Liver (tissue), 8 donors: ENCODE measurements at regions not wholly inside any gene's neighbourhood (a gene's known extent, or its start where the extent isn't known, plus 50 kb on each side); places are given as distances from the start of the nearest gene placed in this dataset.

Experiments
- DNase-seq: peaks from one replicate; pipeline ENCODE4 v3.0.0-alpha.2; 2017; ENCODE audit warnings: low spot score
- H3K27ac ChIP-seq, 2 donors: one replicate each; pipeline ENCODE4 v1.7.0; 2013; ENCODE audit warnings: inconsistent platforms in 2 of 2, low read length in 2 of 2, control low read depth in 1 of 2, low read depth in 1 of 2, mild to moderate bottlenecking in 1 of 2
- H3K27me3 ChIP-seq, 4 donors: one replicate each; pipeline versions ENCODE4 v1.6.1 to v1.7.0; 2013; ENCODE audit warnings: low read length in 3 of 4, inconsistent platforms in 1 of 4, mild to moderate bottlenecking in 1 of 4, moderate library complexity in 1 of 4; ENCODE audit not compliant: control insufficient read depth in 4 of 4, insufficient read depth in 4 of 4
- H3K36me3 ChIP-seq, 4 donors: one replicate each; pipeline versions ENCODE4 v1.6.1 to v1.7.0; 2013; ENCODE audit warnings: low read length in 3 of 4, mild to moderate bottlenecking in 3 of 4, low read depth in 1 of 4, moderate library complexity in 1 of 4; ENCODE audit not compliant: control insufficient read depth in 4 of 4, insufficient read depth in 3 of 4
- H3K4me1 ChIP-seq, 4 donors: one replicate each; pipeline versions ENCODE4 v1.6.1 to v1.7.0; 2013; ENCODE audit warnings: low read length in 3 of 4, mild to moderate bottlenecking in 3 of 4, moderate library complexity in 1 of 4; ENCODE audit not compliant: control insufficient read depth in 4 of 4, insufficient read depth in 4 of 4
- H3K4me3 ChIP-seq, 3 donors: one replicate each; pipeline versions ENCODE4 v1.6.1 to v1.7.0; 2013; ENCODE audit warnings: low read length in 3 of 3, control low read depth in 1 of 3, low read depth in 1 of 3, mild to moderate bottlenecking in 1 of 3
- H3K9ac ChIP-seq, 2 donors: one replicate each; pipeline ENCODE4 v1.7.0; 2013; ENCODE audit warnings: low read length in 2 of 2, mild to moderate bottlenecking in 2 of 2, moderate library complexity in 2 of 2, control low read depth in 1 of 2, low read depth in 1 of 2
- H3K9me3 ChIP-seq, 4 donors: one replicate each; pipeline versions ENCODE4 v1.6.1 to v1.7.0; 2013; ENCODE audit warnings: low read length in 3 of 4; ENCODE audit not compliant: control insufficient read depth in 4 of 4
- EGR1 ChIP-seq, 2 donors: IDR thresholded peaks; 2 replicates each; pipeline ENCODE4 v1.6.1; 2016 to 2018; ENCODE audit warnings: antibody characterized with exemption in 2 of 2, low read depth in 2 of 2
- FOXA2 ChIP-seq: IDR thresholded peaks from 2 replicates; pipeline ENCODE4 v1.6.1; 2016; ENCODE audit warnings: antibody characterized with exemption
- HNF4A ChIP-seq, 2 donors: conservative IDR thresholded peaks; 2 replicates each; pipeline ENCODE4 v1.6.1; 2016; ENCODE audit warnings: antibody characterized with exemption in 2 of 2, mild to moderate bottlenecking in 2 of 2
- HNF4G ChIP-seq: IDR thresholded peaks from 2 replicates; pipeline ENCODE4 v1.6.1; 2016; ENCODE audit warnings: antibody characterized with exemption
- JUND ChIP-seq, 2 donors: IDR thresholded peaks; 2 replicates each; pipeline ENCODE4 v1.6.1; 2016; ENCODE audit warnings: antibody characterized with exemption in 2 of 2
- NR2F2 ChIP-seq: IDR thresholded peaks from 2 replicates; pipeline ENCODE4 v1.6.1; 2016; ENCODE audit warnings: antibody characterized with exemption
- RXRA ChIP-seq, 2 donors: IDR thresholded peaks; 2 replicates each; pipeline ENCODE4 v1.6.1; 2017 to 2018; ENCODE audit warnings: antibody characterized with exemption in 2 of 2, mild to moderate bottlenecking in 1 of 2
- TAF1 ChIP-seq: conservative IDR thresholded peaks from 2 replicates; pipeline ENCODE4 v1.6.1; 2016; ENCODE audit warnings: antibody characterized with exemption, mild to moderate bottlenecking
- YY1 ChIP-seq: IDR thresholded peaks from 2 replicates; pipeline ENCODE4 v1.6.1; 2016; ENCODE audit warnings: antibody characterized with exemption, mild to moderate bottlenecking
- WGBS: extraction: QIAGEN DNeasy Blood & Tissue Kit; methylation state at CpG from one replicate; pipeline ENCODE4 v1.1.7; 2013; 5-methylcytosine and 5-hydroxymethylcytosine counted together
- TF ChIP-seq, protein P1 (sequence below): fragments of 150-350 bp; IDR thresholded peaks from 2 replicates; pipeline ENCODE4 v1.5.1; 2017; ENCODE audit warnings: improper control_type of control experiment, low read depth, low read length; ENCODE audit not compliant: missing input control
- TF ChIP-seq, protein P2 (sequence below): IDR thresholded peaks from 2 replicates; pipeline ENCODE4 v1.6.1; 2016; ENCODE audit warnings: antibody characterized with exemption
- TF ChIP-seq, protein P3 (sequence below): IDR thresholded peaks from 2 replicates; pipeline ENCODE4 v1.6.1; 2016; ENCODE audit warnings: antibody characterized with exemption
- TF ChIP-seq, protein P4 (sequence below): IDR thresholded peaks from 2 replicates; pipeline ENCODE4 v1.6.1; 2016; ENCODE audit warnings: antibody characterized with exemption
- TF ChIP-seq, protein P5 (sequence below): IDR thresholded peaks from 2 replicates; pipeline ENCODE4 v1.6.1; 2016; ENCODE audit warnings: antibody characterized with exemption, mild to moderate bottlenecking
- donor health status: healthy.
- donor health status: healthy.
- donor health status: healthy.
- donor health status: healthy.
- donor health status: healthy.

DNA sequence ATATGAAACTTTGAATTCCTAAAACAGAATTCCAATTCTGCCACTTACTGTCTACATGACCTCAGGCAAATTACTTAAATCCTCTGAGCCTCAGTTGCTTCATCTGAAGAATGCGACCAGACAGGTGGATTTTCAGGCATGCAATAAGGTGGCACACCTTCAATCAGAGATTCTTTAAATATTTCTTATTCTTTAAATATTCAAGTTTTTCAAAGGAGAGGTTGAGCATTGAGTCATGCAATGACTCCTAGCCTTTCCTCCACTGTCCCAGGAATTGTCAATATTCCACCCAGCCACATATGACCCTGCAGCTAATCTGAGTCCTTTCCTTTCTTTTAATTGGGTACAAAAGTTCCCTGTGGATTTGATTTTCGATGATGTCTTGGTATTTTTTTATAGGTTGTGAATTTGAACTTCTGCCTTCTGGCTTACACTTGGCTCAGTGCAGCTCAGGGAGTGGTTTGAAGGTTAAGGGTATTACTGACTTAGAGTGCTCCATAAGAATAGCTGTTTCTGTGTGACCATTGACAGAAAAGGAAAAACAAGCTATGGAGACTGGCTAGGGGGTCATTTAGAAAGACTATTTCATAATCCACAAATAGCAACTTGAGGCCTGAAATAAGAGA, 52.2 kb upstream of the PRDX6 start:
- TF ChIP-seq YY1 = no peak
- TF ChIP-seq, protein P1, sequence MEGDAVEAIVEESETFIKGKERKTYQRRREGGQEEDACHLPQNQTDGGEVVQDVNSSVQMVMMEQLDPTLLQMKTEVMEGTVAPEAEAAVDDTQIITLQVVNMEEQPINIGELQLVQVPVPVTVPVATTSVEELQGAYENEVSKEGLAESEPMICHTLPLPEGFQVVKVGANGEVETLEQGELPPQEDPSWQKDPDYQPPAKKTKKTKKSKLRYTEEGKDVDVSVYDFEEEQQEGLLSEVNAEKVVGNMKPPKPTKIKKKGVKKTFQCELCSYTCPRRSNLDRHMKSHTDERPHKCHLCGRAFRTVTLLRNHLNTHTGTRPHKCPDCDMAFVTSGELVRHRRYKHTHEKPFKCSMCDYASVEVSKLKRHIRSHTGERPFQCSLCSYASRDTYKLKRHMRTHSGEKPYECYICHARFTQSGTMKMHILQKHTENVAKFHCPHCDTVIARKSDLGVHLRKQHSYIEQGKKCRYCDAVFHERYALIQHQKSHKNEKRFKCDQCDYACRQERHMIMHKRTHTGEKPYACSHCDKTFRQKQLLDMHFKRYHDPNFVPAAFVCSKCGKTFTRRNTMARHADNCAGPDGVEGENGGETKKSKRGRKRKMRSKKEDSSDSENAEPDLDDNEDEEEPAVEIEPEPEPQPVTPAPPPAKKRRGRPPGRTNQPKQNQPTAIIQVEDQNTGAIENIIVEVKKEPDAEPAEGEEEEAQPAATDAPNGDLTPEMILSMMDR = no peak
- TF ChIP-seq, protein P2, sequence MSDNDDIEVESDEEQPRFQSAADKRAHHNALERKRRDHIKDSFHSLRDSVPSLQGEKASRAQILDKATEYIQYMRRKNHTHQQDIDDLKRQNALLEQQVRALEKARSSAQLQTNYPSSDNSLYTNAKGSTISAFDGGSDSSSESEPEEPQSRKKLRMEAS = no peak
- no peak for TF ChIP-seq HNF4G
- TF ChIP-seq, protein P3, sequence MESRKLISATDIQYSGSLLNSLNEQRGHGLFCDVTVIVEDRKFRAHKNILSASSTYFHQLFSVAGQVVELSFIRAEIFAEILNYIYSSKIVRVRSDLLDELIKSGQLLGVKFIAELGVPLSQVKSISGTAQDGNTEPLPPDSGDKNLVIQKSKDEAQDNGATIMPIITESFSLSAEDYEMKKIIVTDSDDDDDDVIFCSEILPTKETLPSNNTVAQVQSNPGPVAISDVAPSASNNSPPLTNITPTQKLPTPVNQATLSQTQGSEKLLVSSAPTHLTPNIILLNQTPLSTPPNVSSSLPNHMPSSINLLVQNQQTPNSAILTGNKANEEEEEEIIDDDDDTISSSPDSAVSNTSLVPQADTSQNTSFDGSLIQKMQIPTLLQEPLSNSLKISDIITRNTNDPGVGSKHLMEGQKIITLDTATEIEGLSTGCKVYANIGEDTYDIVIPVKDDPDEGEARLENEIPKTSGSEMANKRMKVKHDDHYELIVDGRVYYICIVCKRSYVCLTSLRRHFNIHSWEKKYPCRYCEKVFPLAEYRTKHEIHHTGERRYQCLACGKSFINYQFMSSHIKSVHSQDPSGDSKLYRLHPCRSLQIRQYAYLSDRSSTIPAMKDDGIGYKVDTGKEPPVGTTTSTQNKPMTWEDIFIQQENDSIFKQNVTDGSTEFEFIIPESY = no peak
- no peak for TF ChIP-seq HNF4A (conservative IDR thresholded peaks at IDR 0.05)
- no peak for TF ChIP-seq JUND (IDR thresholded peaks at IDR 0.05)
- no peak for TF ChIP-seq EGR1 (IDR thresholded peaks at IDR 0.05; ENCODE audit: low read depth in 2 of 2)
- TF ChIP-seq NR2F2 = no peak
- TF ChIP-seq, protein P4, sequence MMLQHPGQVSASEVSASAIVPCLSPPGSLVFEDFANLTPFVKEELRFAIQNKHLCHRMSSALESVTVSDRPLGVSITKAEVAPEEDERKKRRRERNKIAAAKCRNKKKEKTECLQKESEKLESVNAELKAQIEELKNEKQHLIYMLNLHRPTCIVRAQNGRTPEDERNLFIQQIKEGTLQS = no peak
- no peak for TF ChIP-seq FOXA2
- H3K4me1 ChIP-seq = peaks cover 0 to 10% (median 1%) of the 10 kb centered on the region in 4 donors
- 88% methylated on average over 2 of the region's 2 CpGs for WGBS

DNA sequence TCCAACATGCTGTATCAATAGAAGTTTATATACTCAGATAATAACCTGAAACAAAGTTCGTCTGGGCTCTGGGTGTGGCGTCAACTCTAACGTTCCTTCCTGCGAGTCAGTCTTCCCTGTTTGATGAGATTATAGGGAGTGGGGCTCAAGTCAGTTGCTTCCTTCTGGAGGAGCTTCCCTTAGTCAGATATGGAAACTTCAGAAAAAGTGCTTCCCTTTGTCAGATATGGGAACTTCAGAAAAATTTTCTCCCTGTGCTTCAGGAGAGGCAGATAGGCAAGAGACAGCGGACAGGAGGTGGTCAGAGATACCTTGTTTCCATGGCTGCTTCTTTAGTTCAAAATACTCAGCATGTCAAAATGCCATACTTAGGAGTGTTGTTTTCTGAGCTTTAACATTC, 51.1 kb upstream of the PRDX6 start:
- 74% methylated on average over 5 of the region's 5 CpGs for WGBS
- no peaks in the 10 kb centered on the region for H3K27me3 ChIP-seq
- no peak for DNase-seq
- H3K9ac ChIP-seq = no peak overlapping the region
- H3K27ac ChIP-seq = no peak overlapping the region
- TF ChIP-seq TAF1 (no peak), JUND (IDR thresholded peaks at IDR 0.05) (no peak), NR2F2 (no peak), RXRA (IDR thresholded peaks at IDR 0.05) (no peak), YY1 (no peak), HNF4G (no peak)
- TF ChIP-seq, protein P1 = no peak
- TF ChIP-seq, protein P4 = no peak
- TF ChIP-seq, protein P2 = no peak
- TF ChIP-seq, protein P5, sequence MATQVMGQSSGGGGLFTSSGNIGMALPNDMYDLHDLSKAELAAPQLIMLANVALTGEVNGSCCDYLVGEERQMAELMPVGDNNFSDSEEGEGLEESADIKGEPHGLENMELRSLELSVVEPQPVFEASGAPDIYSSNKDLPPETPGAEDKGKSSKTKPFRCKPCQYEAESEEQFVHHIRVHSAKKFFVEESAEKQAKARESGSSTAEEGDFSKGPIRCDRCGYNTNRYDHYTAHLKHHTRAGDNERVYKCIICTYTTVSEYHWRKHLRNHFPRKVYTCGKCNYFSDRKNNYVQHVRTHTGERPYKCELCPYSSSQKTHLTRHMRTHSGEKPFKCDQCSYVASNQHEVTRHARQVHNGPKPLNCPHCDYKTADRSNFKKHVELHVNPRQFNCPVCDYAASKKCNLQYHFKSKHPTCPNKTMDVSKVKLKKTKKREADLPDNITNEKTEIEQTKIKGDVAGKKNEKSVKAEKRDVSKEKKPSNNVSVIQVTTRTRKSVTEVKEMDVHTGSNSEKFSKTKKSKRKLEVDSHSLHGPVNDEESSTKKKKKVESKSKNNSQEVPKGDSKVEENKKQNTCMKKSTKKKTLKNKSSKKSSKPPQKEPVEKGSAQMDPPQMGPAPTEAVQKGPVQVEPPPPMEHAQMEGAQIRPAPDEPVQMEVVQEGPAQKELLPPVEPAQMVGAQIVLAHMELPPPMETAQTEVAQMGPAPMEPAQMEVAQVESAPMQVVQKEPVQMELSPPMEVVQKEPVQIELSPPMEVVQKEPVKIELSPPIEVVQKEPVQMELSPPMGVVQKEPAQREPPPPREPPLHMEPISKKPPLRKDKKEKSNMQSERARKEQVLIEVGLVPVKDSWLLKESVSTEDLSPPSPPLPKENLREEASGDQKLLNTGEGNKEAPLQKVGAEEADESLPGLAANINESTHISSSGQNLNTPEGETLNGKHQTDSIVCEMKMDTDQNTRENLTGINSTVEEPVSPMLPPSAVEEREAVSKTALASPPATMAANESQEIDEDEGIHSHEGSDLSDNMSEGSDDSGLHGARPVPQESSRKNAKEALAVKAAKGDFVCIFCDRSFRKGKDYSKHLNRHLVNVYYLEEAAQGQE = no peak
- no peak overlapping the region for H3K4me3 ChIP-seq
- no peaks in the 10 kb centered on the region for H3K36me3 ChIP-seq
- peaks cover 0 to 8% (median 5%) of the 10 kb centered on the region in 4 donors for H3K4me1 ChIP-seq
- H3K9me3 ChIP-seq = no peaks in the 10 kb centered on the region

More for the DNA sequence above, 52.2 kb upstream of the PRDX6 start:
- no peak for DNase-seq
- Histone ChIP-seq H3K27ac (no peak overlapping the region), H3K27me3 (no peaks in the 10 kb centered on the region), H3K4me3 (no peak overlapping the region), H3K36me3 (no peaks in the 10 kb centered on the region), H3K9ac (no peak overlapping the region), H3K9me3 (no peaks in the 10 kb centered on the region)
